WI38 (cell line): ENCODE measurements at regions not wholly inside any gene's neighbourhood (a gene's known extent, or its start where the extent isn't known, plus 50 kb on each side); places are given as distances from the start of the nearest gene placed in this dataset.

Experiments used
- H3K4me3 ChIP-seq: 2 replicates; pipeline ENCODE4 v1.5.1; 2011; ENCODE audit warnings: low read depth, mild to moderate bottlenecking, control low read depth, low read length
- CTCF ChIP-seq: IDR thresholded peaks from 2 replicates; pipeline ENCODE4 v1.5.1; 2012; ENCODE audit warnings: low read depth, mild to moderate bottlenecking, control low read depth, low read length

- TF ChIP-seq CTCF, result no peak
Measured at GRCh38 chr4:77306496-77306895, 149.5 kb downstream of the CCNG2 start.

DNA sequence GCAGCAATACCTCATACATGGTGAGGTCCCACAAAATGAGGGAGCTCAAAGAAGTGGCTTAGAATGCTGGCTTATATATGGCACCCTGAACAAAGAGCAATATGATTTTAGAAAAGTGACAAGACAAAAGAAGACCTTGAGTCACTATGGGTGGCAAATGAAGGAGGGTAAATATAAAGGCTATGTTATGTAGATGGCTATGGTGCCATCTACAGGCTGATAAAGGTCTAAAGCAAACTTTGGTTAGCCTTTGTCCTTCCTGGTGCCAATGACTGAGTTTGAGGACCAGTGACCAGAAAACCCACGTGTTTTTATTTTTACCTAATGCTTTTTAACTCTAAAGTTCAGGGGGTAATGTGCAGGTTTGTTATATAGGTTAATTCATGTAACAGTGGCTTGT is 151.8 kb downstream of the CCNG2 start:
- TF ChIP-seq CTCF, result no peak
- H3K4me3 ChIP-seq, result no peak overlapping the region

More at GRCh38 chr4:77306496-77306895, 149.5 kb downstream of the CCNG2 start:
- H3K4me3 ChIP-seq, result no peak overlapping the region

GRCh38 chr4:77309496-77309895 is 152.5 kb downstream of the CCNG2 start:
- no peak overlapping the region for H3K4me3 ChIP-seq
- no peak for TF ChIP-seq CTCF

DNA sequence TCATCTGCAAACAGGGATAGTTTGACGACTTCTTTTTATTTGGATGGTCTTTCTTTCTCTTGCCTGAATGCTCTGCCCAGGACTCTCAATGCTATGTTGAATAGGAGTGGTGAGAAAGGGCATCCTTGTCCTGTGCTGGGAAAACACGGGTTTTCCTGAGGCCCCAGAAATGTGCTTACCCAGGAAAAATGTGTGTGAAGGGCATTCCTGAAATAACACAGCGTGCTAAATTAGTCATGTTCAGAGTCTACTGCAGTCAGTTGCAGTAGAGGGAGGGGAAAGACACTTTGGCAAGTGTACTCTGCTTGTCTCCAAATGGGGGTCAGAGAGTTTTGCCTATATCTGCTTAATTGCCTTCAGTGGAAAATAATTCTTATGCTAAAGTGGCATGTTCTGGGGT is 153.9 kb downstream of the CCNG2 start:
- TF ChIP-seq CTCF, result no peak

DNA sequence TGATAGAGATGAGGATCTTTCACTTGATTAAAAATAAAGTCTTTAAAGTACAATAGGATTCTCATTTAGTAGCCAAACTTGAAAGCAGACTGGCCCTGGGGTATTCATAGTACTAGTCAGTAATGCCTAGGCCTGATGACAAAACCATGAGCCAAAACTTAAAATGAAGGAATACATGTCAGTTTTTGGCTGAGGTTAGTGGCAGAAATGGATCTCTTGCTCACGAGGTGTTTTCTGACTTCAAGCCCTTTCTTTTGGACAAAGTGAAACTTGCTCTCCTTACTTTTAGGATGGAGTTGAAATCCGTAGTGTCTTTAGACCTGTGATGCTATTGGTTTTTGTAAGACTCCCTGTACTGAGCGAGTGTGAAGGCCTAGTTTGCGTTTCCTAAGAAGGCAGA is 157.7 kb downstream of the CCNG2 start:
- TF ChIP-seq CTCF, result no peak
- no peak overlapping the region for H3K4me3 ChIP-seq

More for the DNA sequence above, 153.9 kb downstream of the CCNG2 start:
- no peak overlapping the region for H3K4me3 ChIP-seq

- no peak for TF ChIP-seq CTCF
- no peak overlapping the region for H3K4me3 ChIP-seq
Measured at GRCh38 chr4:77327151-77327550, 170.1 kb downstream of the CCNG2 start.

DNA sequence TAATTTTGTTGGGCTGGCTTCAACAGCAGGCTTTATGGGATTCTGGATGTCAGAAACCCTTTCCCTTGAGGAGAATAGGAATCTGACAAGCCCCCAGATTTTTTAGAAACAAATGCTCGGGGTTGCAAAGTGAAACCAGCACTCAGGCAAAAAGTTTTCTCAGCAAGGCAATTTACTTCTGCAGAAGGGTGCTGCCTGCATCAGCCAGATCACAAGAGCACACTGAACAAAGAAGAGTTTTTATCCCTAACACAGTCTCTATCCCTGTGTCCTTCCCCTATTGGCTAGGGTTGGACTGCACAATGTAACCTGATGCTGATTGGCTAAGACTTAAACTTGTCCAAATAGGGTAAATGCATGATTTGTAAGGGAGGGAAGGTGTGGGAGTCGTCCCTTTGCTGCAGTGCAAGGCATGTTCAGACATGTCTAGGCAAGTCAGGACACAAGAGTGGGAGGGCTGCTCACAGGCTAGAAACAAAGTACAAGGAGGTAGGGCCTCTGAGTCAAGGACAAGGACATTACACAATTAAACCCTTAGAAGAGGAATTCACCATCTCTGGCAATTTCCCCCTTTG is 175.8 kb downstream of the CCNG2 start:
- no peak for TF ChIP-seq CTCF
- no peak overlapping the region for H3K4me3 ChIP-seq
